Upper lobe of right lung (tissue), 1 donor: ENCODE measurements at regions not wholly inside any gene's neighbourhood (a gene's known extent, or its start where the extent isn't known, plus 50 kb on each side); places are given as distances from the start of the nearest gene placed in this dataset.

Experiments
- ATAC-seq: fragments of 200-7000 bp; cut with Tn5 transposase; one replicate; pipeline ENCODE4 v1.9.1; 2020; ENCODE audit warnings: mild to moderate bottlenecking, moderate library complexity
- DNase-seq: peaks from one replicate; pipeline ENCODE4 v3.0.0-alpha.2; 2020
- H3K27ac ChIP-seq: fragments of 200-600 bp; one replicate; pipeline ENCODE4 v1.8.0; 2022
- H3K27me3 ChIP-seq: fragments of 200-600 bp; one replicate; pipeline ENCODE4 v1.8.0; 2022; ENCODE audit warnings: mild to moderate bottlenecking
- H3K36me3 ChIP-seq: fragments of 200-600 bp; one replicate; pipeline ENCODE4 v1.8.0; 2022
- H3K4me1 ChIP-seq: fragments of 200-600 bp; one replicate; pipeline ENCODE4 v1.8.0; 2022
- H3K4me3 ChIP-seq: fragments of 200-600 bp; one replicate; pipeline ENCODE4 v1.8.0; 2022; ENCODE audit warnings: mild to moderate bottlenecking
- H3K9me3 ChIP-seq: fragments of 200-600 bp; one replicate; pipeline ENCODE4 v1.8.0; 2022
- intact Hi-C: fragments of 100-400 bp; cut with DNase I; formaldehyde crosslinking; loops from one replicate; pipeline ENCODE4 v1.11.0; 2022
- TF ChIP-seq, protein P1 (sequence below): fragments of 200-600 bp; IDR thresholded peaks from one replicate; pipeline ENCODE4 v1.8.0; 2022; ENCODE audit warnings: antibody characterized with exemption
- donor health status: DM: no; HTN: yes; CAD: no; lungs with severe emphysema.

DNA sequence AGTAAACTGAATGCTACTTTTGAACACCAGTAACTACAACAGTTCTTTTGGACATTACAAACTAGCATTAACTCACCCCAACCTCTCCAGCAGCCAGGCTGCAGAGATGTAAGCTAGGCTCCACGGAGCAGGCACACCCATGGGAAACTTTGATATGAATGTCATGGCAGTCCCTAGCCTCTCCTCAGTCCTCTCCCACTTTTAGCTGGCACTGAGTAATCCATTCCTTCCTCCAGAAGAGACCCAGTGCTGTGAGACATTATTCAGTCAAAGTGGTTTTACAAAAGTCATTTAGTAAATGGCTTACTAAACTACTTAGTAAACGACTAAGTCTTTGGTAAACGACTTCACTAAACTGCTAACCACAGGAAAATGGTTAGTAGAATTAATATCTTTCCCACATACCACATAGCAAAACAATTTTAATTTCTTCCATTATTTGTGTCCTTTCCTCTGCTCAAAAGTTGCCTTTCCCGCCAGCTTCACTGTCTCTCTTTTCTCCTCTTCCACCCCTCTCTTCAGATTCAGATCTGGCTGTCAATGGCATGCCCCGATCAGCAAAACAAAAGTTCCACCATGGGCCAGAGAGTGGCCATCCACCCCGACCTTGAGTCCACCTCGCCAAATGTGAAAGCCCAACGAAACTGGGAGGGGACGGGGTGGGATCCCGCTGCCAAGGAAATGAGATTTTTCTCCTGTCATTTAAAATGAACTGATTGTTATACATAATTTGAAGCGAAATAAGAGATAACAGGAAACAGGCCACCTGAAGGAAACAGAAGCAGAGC lies 67.5 kb upstream of the TJP1 start:
- DNase-seq: no peak
- Histone ChIP-seq H3K36me3 (no peaks in the 10 kb centered on the region), H3K4me1 (no peaks in the 10 kb centered on the region), H3K27ac (no peak overlapping the region), H3K27me3 (no peaks in the 10 kb centered on the region), H3K9me3 (no peaks in the 10 kb centered on the region), H3K4me3 (no peak overlapping the region)
- TF ChIP-seq, protein P1, sequence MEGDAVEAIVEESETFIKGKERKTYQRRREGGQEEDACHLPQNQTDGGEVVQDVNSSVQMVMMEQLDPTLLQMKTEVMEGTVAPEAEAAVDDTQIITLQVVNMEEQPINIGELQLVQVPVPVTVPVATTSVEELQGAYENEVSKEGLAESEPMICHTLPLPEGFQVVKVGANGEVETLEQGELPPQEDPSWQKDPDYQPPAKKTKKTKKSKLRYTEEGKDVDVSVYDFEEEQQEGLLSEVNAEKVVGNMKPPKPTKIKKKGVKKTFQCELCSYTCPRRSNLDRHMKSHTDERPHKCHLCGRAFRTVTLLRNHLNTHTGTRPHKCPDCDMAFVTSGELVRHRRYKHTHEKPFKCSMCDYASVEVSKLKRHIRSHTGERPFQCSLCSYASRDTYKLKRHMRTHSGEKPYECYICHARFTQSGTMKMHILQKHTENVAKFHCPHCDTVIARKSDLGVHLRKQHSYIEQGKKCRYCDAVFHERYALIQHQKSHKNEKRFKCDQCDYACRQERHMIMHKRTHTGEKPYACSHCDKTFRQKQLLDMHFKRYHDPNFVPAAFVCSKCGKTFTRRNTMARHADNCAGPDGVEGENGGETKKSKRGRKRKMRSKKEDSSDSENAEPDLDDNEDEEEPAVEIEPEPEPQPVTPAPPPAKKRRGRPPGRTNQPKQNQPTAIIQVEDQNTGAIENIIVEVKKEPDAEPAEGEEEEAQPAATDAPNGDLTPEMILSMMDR: no peak
- intact Hi-C loops: no loop called here
- ATAC-seq: no peak

DNA sequence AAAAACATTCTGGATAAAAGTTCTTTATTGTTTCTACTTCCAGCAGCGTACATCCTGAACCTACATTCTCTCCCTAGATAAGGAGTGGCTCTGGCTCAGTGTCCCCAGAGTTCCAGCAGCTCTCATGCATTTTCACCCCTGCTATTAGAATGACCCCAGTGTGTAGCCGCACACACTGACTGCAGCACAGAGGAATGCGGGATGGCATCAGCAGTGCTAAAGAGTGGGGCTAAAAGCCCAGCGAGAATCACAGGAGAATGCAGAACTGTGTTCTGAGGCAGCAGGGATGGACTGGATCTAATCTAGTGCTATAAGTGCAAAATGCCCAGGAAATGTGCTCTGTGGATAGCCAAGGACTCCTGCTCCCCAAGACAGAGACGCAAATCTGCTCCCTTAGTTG lies 66.4 kb upstream of the TJP1 start:
- Histone ChIP-seq H3K36me3 (no peaks in the 10 kb centered on the region), H3K9me3 (no peaks in the 10 kb centered on the region), H3K27ac (no peak overlapping the region), H3K4me1 (no peaks in the 10 kb centered on the region), H3K27me3 (no peaks in the 10 kb centered on the region), H3K4me3 (no peak overlapping the region)
- ATAC-seq (peak; percentile 61), DNase-seq (no peak)
- intact Hi-C loops: no loop called here
- TF ChIP-seq, protein P1: no peak

DNA sequence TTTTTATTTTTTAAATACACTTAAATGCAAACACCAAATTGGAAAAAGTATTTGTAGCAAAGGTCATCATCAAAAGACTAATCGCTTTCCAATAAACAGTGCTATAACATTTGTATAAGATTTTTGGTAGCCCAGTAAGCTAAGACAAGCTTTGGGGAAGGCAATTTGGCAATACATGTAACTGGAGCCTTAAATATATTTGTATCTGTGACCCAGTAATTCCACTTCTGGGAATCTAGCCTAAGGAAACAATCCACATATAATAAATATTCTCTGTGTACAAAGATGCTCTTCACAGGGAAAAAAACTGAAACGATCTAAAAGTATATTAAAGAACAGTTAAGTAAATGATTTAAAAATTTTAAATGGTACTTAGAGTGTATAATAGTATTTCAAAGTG lies 65.5 kb upstream of the TJP1 start:
- Histone ChIP-seq H3K4me1 (no peaks in the 10 kb centered on the region), H3K36me3 (no peaks in the 10 kb centered on the region), H3K27ac (no peak overlapping the region), H3K9me3 (no peaks in the 10 kb centered on the region), H3K27me3 (no peaks in the 10 kb centered on the region), H3K4me3 (no peak overlapping the region)
- TF ChIP-seq, protein P1: no peak
- intact Hi-C loops: no loop called here
- ATAC-seq (no peak), DNase-seq (no peak)

DNA sequence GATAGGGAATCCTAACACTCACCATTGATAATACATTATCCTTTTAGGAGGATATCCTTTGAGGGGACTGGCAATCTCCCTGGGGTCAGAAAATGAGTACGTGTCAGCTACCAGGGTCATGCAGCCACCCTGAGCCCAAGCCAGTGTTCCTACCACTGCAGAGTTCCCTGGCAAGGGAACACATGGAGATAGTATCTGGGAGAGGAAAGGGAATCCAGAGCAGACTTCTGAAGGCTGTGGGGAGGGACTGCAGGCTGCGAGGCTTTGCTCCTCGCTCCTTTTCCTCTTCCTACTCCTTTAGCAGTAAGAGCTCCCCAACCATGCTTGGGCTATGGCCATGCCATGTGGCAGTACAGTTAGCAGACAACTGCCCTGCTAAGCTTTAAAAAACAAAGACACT lies 62.9 kb upstream of the TJP1 start:
- Histone ChIP-seq H3K4me3 (no peak overlapping the region), H3K27me3 (no peaks in the 10 kb centered on the region), H3K4me1 (no peaks in the 10 kb centered on the region), H3K9me3 (no peaks in the 10 kb centered on the region), H3K27ac (no peak overlapping the region), H3K36me3 (no peaks in the 10 kb centered on the region)
- intact Hi-C loops: no loop called here
- ATAC-seq (peak; percentile 33), DNase-seq (no peak)
- TF ChIP-seq, protein P1: no peak

DNA sequence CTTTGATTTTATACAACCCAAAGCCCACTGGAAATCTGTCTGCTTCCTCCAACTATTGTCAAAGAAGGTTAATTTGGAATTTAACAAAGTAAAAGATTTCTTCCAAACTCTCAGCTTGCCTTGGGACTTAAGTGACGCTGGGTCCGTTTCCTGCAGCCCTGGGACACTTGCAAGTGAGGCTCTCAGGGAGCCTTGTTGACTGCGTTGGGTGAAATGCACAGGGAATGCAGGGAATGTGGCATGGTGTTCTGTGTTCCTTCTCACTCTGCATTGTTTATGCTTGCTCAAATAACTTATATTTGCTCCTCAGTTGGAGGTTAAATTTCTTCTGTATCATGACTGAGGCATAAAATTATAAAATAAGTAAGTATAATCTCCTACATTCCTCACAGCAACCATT lies 60.9 kb upstream of the TJP1 start:
- no peak for DNase-seq
- Histone ChIP-seq H3K36me3 (no peaks in the 10 kb centered on the region), H3K4me1 (no peaks in the 10 kb centered on the region), H3K27me3 (no peaks in the 10 kb centered on the region), H3K9me3 (no peaks in the 10 kb centered on the region), H3K27ac (no peak overlapping the region), H3K4me3 (no peak overlapping the region)
- TF ChIP-seq, protein P1: no peak
- peak; percentile 72 for ATAC-seq
- intact Hi-C loops: no loop called here

DNA sequence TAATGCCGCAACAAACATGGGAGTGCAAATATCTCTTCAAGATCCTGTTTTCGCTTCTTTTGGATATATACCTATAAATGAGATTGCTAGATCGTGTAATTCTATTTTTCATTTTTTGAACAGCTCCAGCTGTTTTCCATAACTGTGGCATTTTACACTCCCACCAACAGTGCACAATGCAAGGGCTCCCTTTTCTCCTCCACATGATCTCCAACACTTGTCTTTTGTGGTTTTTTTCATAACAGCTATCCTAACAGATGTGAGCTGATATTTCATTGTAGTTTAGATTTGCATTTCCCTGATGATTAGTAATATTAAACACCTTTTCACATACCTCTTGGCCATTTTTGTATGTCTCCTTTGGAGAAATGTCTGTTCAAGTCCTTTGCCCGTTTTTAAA lies 58.6 kb upstream of the TJP1 start:
- no peak overlapping the region for H3K27ac ChIP-seq
- intact Hi-C loops: no loop called here
- ATAC-seq (no peak), DNase-seq (no peak)
- H3K4me3 ChIP-seq: no peak overlapping the region
- no peaks in the 10 kb centered on the region for H3K36me3 ChIP-seq
- TF ChIP-seq, protein P1: no peak
- H3K9me3 ChIP-seq: no peaks in the 10 kb centered on the region
- H3K4me1 ChIP-seq: no peaks in the 10 kb centered on the region
- no peaks in the 10 kb centered on the region for H3K27me3 ChIP-seq
